HCT116 (cell line): ENCODE measurements at regions not wholly inside any gene's neighbourhood (a gene's known extent, or its start where the extent isn't known, plus 50 kb on each side); places are given as distances from the start of the nearest gene placed in this dataset.
"Not testable (repeated sequence)": the region's sequence is repeated elsewhere in the genome, so short reads cannot be mapped to it uniquely, and the experiment has no call there.

ENCODE experiments used
- ATAC-seq: fragments of 200-7000 bp; cut with Tn5 transposase; 2 replicates; pipeline ENCODE4 v1.9.1; 2020; ENCODE audit warnings: mild to moderate bottlenecking, moderate library complexity
- BruUV-seq: library from RNA; stranded (reverse); fragments of 400-500 nt; replicated peaks from 2 replicates; lab custom pipeline; 2021; lab: Mats Ljungman, UMichigan
- CTCF ChIA-PET: fragments of 300-600 bp; sonication (Branson Sonifier 250); formaldehyde crosslinking; loops from one replicate; lab custom pipeline; 2021; ENCODE audit warnings: antibody characterized with exemption; lab: Charles Lee
- POLR2A ChIA-PET: fragments of 300-600, 350-600 bp; sonication (Branson Sonifier 250); formaldehyde crosslinking; loops from one replicate; lab custom pipeline; 2021; ENCODE audit warnings: antibody characterized with exemption; lab: Charles Lee
- RAD21 ChIA-PET, 2 experiments: fragments of 300-600 bp; sonication (Branson Sonifier 250); formaldehyde crosslinking; loops; one replicate each; lab custom pipeline; 2023; ENCODE audit warnings: low total read pairs in 2 of 2; ENCODE audit not compliant: uncharacterized antibody in 2 of 2, unreplicated experiment in 2 of 2, low non-redundant PET in 1 of 2; lab: Charles Lee
- DNase-seq: peaks from one replicate; pipeline ENCODE4 v3.0.0-alpha.2; 2010; ENCODE audit warnings: low read depth, low spot score
- H2AFZ ChIP-seq: fragments of 200-600 bp; shearing (Covaris generic), sonication (generic); 2 replicates; pipeline ENCODE4 v1.6.1; 2017; ENCODE audit warnings: low read depth, mixed run types, mixed read lengths, antibody characterized with exemption, low read length; ENCODE audit not compliant: poor library complexity, severe bottlenecking
- H3K27ac ChIP-seq: 2 replicates; pipeline ENCODE4 v1.5.1; 2012; ENCODE audit warnings: low read depth, low read length
- H3K27me3 ChIP-seq: fragments of 200-600 bp; sonication (generic); 2 replicates; pipeline ENCODE4 v1.6.1; 2016; ENCODE audit warnings: mixed run types, low read length, mixed read lengths; ENCODE audit not compliant: insufficient read depth
- H3K36me3 ChIP-seq, 2 experiments: fragments of 200-500 bp in 1 of 2; fragments of 200-600 bp in 1 of 2; sonication (Bioruptor generic) in 1 of 2; sonication (generic) in 1 of 2; 2 replicates each; pipeline versions ENCODE4 v1.5.1 to v1.6.1; 2014 to 2016; ENCODE audit warnings: low read length in 2 of 2, inconsistent platforms in 1 of 2, mixed read lengths in 1 of 2, mixed run types in 1 of 2; ENCODE audit not compliant: insufficient read depth in 2 of 2, control insufficient read depth in 1 of 2
- H3K4me1 ChIP-seq, 2 experiments: fragments of 200-600 bp in 1 of 2; sonication (generic) in 1 of 2; 2 replicates each; pipeline versions ENCODE4 v1.5.1 to v1.6.1; 2012 to 2017; ENCODE audit warnings: low read length in 2 of 2, inconsistent platforms in 1 of 2, mild to moderate bottlenecking in 1 of 2, mixed read lengths in 1 of 2, mixed run types in 1 of 2, moderate library complexity in 1 of 2; ENCODE audit not compliant: insufficient read depth in 2 of 2, control insufficient read depth in 1 of 2
- H3K4me2 ChIP-seq: fragments of 200-600 bp; sonication (generic); 2 replicates; pipeline ENCODE4 v1.6.1; 2017; ENCODE audit warnings: mixed run types, low read length, mixed read lengths
- H3K4me3 ChIP-seq, 2 experiments: fragments of 200-600 bp in 1 of 2; sonication (generic) in 1 of 2; replicated peaks in 1 of 2; 2 replicates each; pipeline ENCODE4 v1.5.1; 2011 to 2016; ENCODE audit warnings: low read length in 2 of 2, control low read depth in 1 of 2, low read depth in 1 of 2, mild to moderate bottlenecking in 1 of 2, mixed read lengths in 1 of 2, mixed run types in 1 of 2
- H3K79me2 ChIP-seq: fragments of 200-600 bp; sonication (generic); 2 replicates; pipeline ENCODE4 v1.6.1; 2017; ENCODE audit warnings: mild to moderate bottlenecking, mixed run types, low read length, moderate library complexity, mixed read lengths; ENCODE audit not compliant: insufficient read depth
- H3K9ac ChIP-seq: fragments of 200-600 bp; sonication (generic); 2 replicates; pipeline ENCODE4 v1.6.1; 2016; ENCODE audit warnings: low read length, mixed read lengths
- H3K9me2 ChIP-seq: fragments of 200-600 bp; sonication (generic), shearing (Covaris generic); 2 replicates; pipeline ENCODE4 v1.6.1; 2017; ENCODE audit warnings: mixed run types, mild to moderate bottlenecking, moderate library complexity; ENCODE audit not compliant: insufficient read depth
- H3K9me3 ChIP-seq, 2 experiments: fragments of 200-500 bp in 1 of 2; fragments of 200-600 bp in 1 of 2; sonication (Bioruptor generic) in 1 of 2; sonication (generic) in 1 of 2; 2 replicates each; pipeline ENCODE4 v1.6.1; 2014 to 2017; ENCODE audit warnings: low read length in 2 of 2, mixed read lengths in 2 of 2, inconsistent platforms in 1 of 2, low read depth in 1 of 2, mild to moderate bottlenecking in 1 of 2, mixed run types in 1 of 2, moderate library complexity in 1 of 2; ENCODE audit not compliant: control insufficient read depth in 1 of 2, insufficient read depth in 1 of 2
- H4K20me1 ChIP-seq: fragments of 200-600 bp; sonication (generic), shearing (Covaris generic); 2 replicates; pipeline ENCODE4 v1.6.1; 2017; ENCODE audit warnings: mixed run types, mild to moderate bottlenecking, moderate library complexity; ENCODE audit not compliant: insufficient read depth
- EZH2phosphoT487 ChIP-seq: fragments of 200-600 bp; IDR thresholded peaks from 2 replicates; pipeline ENCODE4 v1.6.1; 2018; ENCODE audit warnings: antibody characterized with exemption, borderline replicate concordance
- RAD21 ChIP-seq: IDR thresholded peaks from 2 replicates; pipeline ENCODE4 v1.6.1; 2012; ENCODE audit warnings: low read depth, mild to moderate bottlenecking
- SIN3A ChIP-seq: IDR thresholded peaks from 2 replicates; pipeline ENCODE4 v1.6.1; 2012; ENCODE audit warnings: low read depth
- SRF ChIP-seq: IDR thresholded peaks from 2 replicates; pipeline ENCODE4 v1.6.1; 2012; ENCODE audit warnings: low read depth
- YY1 ChIP-seq: IDR thresholded peaks from 2 replicates; pipeline ENCODE4 v1.6.1; 2011; ENCODE audit warnings: low read length, low read depth, moderate library complexity, mild to moderate bottlenecking; ENCODE audit not compliant: insufficient replicate concordance; ENCODE audit errors: extremely low read depth
- intact Hi-C: fragments of 100-400 bp; cut with micrococcal nuclease; formaldehyde crosslinking; loops from 2 replicates; pipeline ENCODE4 v1.10.0; 2022
- TF ChIP-seq, protein P1 (sequence below): IDR thresholded peaks from 2 replicates; pipeline ENCODE4 v1.6.1; 2012
- TF ChIP-seq, protein P2 (sequence below): IDR thresholded peaks from 2 replicates; pipeline ENCODE4 v1.6.1; 2012; ENCODE audit warnings: low read depth

DNA sequence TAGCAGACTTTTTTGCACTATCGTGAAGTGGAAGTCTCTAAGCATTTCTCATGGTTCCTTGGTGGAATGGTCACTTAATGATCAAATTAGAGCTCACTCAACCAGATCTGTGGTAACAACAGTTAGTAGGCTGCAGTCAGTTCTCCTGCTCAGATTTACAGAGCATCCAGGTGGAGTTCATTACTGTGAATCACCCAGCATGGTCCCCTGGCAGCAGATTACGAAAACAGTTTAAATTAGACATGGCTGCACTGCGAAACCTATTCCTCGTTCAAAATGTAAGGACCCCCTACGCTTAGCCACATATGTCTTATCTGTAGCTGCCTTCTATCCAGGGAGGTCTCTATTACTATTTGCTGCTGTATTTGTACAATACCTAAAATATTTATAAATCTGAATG is 823.6 kb upstream of the ARRDC3 start:
- no peak overlapping the region for H3K4me2 ChIP-seq
- H3K9ac ChIP-seq: no peak overlapping the region
- no peaks in the 10 kb centered on the region for H3K9me3 ChIP-seq
- H4K20me1 ChIP-seq: no peaks in the 10 kb centered on the region
- H3K4me3 ChIP-seq: no peak overlapping the region
- TF ChIP-seq, protein P1, sequence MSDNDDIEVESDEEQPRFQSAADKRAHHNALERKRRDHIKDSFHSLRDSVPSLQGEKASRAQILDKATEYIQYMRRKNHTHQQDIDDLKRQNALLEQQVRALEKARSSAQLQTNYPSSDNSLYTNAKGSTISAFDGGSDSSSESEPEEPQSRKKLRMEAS: no peak
- no peak for TF ChIP-seq SIN3A
- TF ChIP-seq, protein P2, sequence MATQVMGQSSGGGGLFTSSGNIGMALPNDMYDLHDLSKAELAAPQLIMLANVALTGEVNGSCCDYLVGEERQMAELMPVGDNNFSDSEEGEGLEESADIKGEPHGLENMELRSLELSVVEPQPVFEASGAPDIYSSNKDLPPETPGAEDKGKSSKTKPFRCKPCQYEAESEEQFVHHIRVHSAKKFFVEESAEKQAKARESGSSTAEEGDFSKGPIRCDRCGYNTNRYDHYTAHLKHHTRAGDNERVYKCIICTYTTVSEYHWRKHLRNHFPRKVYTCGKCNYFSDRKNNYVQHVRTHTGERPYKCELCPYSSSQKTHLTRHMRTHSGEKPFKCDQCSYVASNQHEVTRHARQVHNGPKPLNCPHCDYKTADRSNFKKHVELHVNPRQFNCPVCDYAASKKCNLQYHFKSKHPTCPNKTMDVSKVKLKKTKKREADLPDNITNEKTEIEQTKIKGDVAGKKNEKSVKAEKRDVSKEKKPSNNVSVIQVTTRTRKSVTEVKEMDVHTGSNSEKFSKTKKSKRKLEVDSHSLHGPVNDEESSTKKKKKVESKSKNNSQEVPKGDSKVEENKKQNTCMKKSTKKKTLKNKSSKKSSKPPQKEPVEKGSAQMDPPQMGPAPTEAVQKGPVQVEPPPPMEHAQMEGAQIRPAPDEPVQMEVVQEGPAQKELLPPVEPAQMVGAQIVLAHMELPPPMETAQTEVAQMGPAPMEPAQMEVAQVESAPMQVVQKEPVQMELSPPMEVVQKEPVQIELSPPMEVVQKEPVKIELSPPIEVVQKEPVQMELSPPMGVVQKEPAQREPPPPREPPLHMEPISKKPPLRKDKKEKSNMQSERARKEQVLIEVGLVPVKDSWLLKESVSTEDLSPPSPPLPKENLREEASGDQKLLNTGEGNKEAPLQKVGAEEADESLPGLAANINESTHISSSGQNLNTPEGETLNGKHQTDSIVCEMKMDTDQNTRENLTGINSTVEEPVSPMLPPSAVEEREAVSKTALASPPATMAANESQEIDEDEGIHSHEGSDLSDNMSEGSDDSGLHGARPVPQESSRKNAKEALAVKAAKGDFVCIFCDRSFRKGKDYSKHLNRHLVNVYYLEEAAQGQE: no peak
- TF ChIP-seq YY1: no peak
- TF ChIP-seq SRF: no peak
- TF ChIP-seq EZH2phosphoT487: no peak
- no peak for TF ChIP-seq RAD21
- intact Hi-C loops: no loop called here
- ChIA-PET CTCF (no interaction called here), RAD21 (no interaction called here), POLR2A (no interaction called here)
- H3K27me3 ChIP-seq: no peaks in the 10 kb centered on the region
- 0 out of 2 replicates have a peak, but pooled peaks cover 2% of the 10 kb centered on the region for H3K9me2 ChIP-seq
- no TSS peak for BruUV-seq
- ATAC-seq: no peak
- no peak for DNase-seq
- H3K4me1 ChIP-seq: no peaks in the 10 kb centered on the region
- H3K79me2 ChIP-seq: no peaks in the 10 kb centered on the region
- H3K27ac ChIP-seq: no peak overlapping the region
- no peaks in the 10 kb centered on the region for H3K36me3 ChIP-seq
- no peak overlapping the region for H2AFZ ChIP-seq

DNA sequence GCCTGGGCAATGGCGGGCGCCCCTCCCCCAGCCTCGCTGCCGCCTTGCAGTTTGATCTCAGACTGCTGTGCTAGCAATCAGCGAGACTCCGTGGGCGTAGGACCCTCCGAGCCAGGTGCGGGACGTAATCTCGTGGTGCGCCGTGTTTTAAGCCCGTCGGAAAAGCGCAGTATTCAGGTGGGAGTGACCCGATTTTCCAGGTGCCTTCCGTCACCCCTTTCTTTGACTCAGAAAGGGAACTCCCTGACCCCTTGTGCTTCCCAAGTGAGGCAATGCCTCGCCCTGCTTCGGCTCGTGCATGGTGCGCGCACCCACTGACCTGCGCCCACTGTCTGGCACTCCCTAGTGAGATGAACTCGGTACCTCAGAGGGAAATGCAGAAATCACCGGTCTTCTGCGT is 815.9 kb upstream of the ARRDC3 start:
- H3K4me2 ChIP-seq, DNase-seq, H3K27me3 ChIP-seq, H3K27ac ChIP-seq, RAD21 ChIA-PET, intact Hi-C loops, ATAC-seq, H4K20me1 ChIP-seq, H3K79me2 ChIP-seq, POLR2A ChIA-PET, BruUV-seq, H3K4me3 ChIP-seq, H3K9me2 ChIP-seq, H3K36me3 ChIP-seq, H2AFZ ChIP-seq, H3K4me1 ChIP-seq, H3K9ac ChIP-seq, H3K9me3 ChIP-seq, CTCF ChIA-PET: not testable (repeated sequence)
